ENCODE measurements at regions not wholly inside any gene's neighbourhood (a gene's known extent, or its start where the extent isn't known, plus 50 kb on each side); places are given as distances from the start of the nearest gene placed in this dataset.

GRCh38 chr1:209353053-209353452, 230.5 kb upstream of the CAMK1G start:
- TF ChIP-seq CTCF (IDR thresholded peaks at IDR 0.05) = no peak
- no peak for TF ChIP-seq ZFX (IDR thresholded peaks at IDR 0.05; ENCODE audit: borderline replicate concordance)
